ENCODE measurements at regions not wholly inside any gene's neighbourhood (a gene's known extent, or its start where the extent isn't known, plus 50 kb on each side); places are given as distances from the start of the nearest gene placed in this dataset.

DNA sequence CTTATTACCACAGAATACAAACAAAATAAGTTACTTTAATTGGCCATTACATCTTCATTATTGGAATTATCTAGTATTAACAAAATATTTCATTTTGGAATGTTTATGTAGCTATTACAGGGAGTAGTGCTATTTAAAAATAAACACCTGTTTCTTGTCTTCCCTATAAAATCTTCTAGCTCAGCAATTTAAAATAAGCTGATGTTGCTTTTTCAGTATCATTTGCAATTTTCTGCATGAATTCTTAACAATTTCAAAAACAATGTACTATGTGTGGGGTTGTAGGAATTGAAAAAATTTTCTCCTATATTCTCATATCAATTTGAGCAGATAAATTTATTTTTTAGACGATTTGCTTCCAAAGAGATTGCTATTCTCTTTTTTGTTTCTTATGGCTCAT lies 1251.3 kb upstream of the CRIM1 start:
- POLR2A ChIA-PET = no interaction called here
- no peak overlapping the region for H3K9ac ChIP-seq (ENCODE audit: control insufficient read depth, insufficient read depth, low read length)
- H3K9me3 ChIP-seq (replicated peaks; ENCODE audit: control insufficient read depth, insufficient read depth, low read length) = no peaks in the 10 kb centered on the region
- WGBS (ENCODE audit: insufficient coverage, insufficient replicate concordance, low lambda C conversion rate, missing lambda C conversion rate) = 0% methylated on average over 1 of the region's 1 CpG
- CTCF ChIA-PET = no interaction called here
- in situ Hi-C loops (cut with MboI) (no loop called here), intact Hi-C loops (cut with micrococcal nuclease; ENCODE audit: unreplicated experiment) (no loop called here)
- H3K4me1 ChIP-seq (ENCODE audit: control insufficient read depth, insufficient read depth, low read length) = no peaks in the 10 kb centered on the region
- no peak for ATAC-seq
- no peak overlapping the region for H3K27ac ChIP-seq (ENCODE audit: control insufficient read depth, insufficient read depth)
- SMC1A ChIA-PET (ENCODE audit: uncharacterized antibody, unreplicated experiment) = interaction anchor here (1.1 kb wide), 1 partner anchor 15 kb away, joined by 3 read pairs; no protein-coding TSS in a partner anchor
- no peaks in the 10 kb centered on the region for H3K36me3 ChIP-seq (ENCODE audit: control insufficient read depth in 2 of 2, insufficient read depth in 2 of 2, low read length in 1 of 2)
- H2AFZ ChIP-seq (ENCODE audit: control insufficient read depth, low read depth, low read length) = no peak overlapping the region
- BruUV-seq (replicated peaks) = no TSS peak
- H4K20me1 ChIP-seq (ENCODE audit: control insufficient read depth, insufficient read depth) = no peaks in the 10 kb centered on the region
- RAD21 ChIA-PET (ENCODE audit: unreplicated experiment) = no interaction called here
- DNase-seq (ENCODE audit: low read depth, low spot score) = no peak
- FAIRE-seq = no peak
- no peak overlapping the region for H3K4me2 ChIP-seq (ENCODE audit: control insufficient read depth, insufficient read depth)
- no peaks in the 10 kb centered on the region for H3K27me3 ChIP-seq (replicated peaks in 1 of 2; ENCODE audit: control insufficient read depth in 2 of 2, insufficient read depth in 2 of 2, low read length in 1 of 2)
- no peak overlapping the region for H3K4me3 ChIP-seq
- H3K79me2 ChIP-seq (ENCODE audit: control insufficient read depth, insufficient read depth, low read length) = no peaks in the 10 kb centered on the region
- no peak for TF ChIP-seq IRF4 (IDR thresholded peaks at IDR 0.05; ENCODE audit: low read depth, low read length)
- TF ChIP-seq BHLHE40 (IDR thresholded peaks at IDR 0.05; ENCODE audit: borderline replicate concordance in 1 of 2, low read depth in 2 of 2, low read length in 1 of 2) = no peak
- TF ChIP-seq, protein P1, sequence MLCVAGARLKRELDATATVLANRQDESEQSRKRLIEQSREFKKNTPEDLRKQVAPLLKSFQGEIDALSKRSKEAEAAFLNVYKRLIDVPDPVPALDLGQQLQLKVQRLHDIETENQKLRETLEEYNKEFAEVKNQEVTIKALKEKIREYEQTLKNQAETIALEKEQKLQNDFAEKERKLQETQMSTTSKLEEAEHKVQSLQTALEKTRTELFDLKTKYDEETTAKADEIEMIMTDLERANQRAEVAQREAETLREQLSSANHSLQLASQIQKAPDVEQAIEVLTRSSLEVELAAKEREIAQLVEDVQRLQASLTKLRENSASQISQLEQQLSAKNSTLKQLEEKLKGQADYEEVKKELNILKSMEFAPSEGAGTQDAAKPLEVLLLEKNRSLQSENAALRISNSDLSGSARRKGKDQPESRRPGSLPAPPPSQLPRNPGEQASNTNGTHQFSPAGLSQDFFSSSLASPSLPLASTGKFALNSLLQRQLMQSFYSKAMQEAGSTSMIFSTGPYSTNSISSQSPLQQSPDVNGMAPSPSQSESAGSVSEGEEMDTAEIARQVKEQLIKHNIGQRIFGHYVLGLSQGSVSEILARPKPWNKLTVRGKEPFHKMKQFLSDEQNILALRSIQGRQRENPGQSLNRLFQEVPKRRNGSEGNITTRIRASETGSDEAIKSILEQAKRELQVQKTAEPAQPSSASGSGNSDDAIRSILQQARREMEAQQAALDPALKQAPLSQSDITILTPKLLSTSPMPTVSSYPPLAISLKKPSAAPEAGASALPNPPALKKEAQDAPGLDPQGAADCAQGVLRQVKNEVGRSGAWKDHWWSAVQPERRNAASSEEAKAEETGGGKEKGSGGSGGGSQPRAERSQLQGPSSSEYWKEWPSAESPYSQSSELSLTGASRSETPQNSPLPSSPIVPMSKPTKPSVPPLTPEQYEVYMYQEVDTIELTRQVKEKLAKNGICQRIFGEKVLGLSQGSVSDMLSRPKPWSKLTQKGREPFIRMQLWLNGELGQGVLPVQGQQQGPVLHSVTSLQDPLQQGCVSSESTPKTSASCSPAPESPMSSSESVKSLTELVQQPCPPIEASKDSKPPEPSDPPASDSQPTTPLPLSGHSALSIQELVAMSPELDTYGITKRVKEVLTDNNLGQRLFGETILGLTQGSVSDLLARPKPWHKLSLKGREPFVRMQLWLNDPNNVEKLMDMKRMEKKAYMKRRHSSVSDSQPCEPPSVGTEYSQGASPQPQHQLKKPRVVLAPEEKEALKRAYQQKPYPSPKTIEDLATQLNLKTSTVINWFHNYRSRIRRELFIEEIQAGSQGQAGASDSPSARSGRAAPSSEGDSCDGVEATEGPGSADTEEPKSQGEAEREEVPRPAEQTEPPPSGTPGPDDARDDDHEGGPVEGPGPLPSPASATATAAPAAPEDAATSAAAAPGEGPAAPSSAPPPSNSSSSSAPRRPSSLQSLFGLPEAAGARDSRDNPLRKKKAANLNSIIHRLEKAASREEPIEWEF (IDR thresholded peaks at IDR 0.05; ENCODE audit: insufficient replicate concordance, low read depth, low read length) = no peak
- TF ChIP-seq KDM1A (IDR thresholded peaks at IDR 0.05; ENCODE audit: borderline replicate concordance) = no peak
- TF ChIP-seq, protein P2, sequence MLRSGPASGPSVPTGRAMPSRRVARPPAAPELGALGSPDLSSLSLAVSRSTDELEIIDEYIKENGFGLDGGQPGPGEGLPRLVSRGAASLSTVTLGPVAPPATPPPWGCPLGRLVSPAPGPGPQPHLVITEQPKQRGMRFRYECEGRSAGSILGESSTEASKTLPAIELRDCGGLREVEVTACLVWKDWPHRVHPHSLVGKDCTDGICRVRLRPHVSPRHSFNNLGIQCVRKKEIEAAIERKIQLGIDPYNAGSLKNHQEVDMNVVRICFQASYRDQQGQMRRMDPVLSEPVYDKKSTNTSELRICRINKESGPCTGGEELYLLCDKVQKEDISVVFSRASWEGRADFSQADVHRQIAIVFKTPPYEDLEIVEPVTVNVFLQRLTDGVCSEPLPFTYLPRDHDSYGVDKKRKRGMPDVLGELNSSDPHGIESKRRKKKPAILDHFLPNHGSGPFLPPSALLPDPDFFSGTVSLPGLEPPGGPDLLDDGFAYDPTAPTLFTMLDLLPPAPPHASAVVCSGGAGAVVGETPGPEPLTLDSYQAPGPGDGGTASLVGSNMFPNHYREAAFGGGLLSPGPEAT (IDR thresholded peaks at IDR 0.05; ENCODE audit: low read depth) = no peak
- no peak for TF ChIP-seq ZNF622 (IDR thresholded peaks at IDR 0.05)
- no peak for TF ChIP-seq IKZF2 (IDR thresholded peaks at IDR 0.05)
- TF ChIP-seq, protein P3, sequence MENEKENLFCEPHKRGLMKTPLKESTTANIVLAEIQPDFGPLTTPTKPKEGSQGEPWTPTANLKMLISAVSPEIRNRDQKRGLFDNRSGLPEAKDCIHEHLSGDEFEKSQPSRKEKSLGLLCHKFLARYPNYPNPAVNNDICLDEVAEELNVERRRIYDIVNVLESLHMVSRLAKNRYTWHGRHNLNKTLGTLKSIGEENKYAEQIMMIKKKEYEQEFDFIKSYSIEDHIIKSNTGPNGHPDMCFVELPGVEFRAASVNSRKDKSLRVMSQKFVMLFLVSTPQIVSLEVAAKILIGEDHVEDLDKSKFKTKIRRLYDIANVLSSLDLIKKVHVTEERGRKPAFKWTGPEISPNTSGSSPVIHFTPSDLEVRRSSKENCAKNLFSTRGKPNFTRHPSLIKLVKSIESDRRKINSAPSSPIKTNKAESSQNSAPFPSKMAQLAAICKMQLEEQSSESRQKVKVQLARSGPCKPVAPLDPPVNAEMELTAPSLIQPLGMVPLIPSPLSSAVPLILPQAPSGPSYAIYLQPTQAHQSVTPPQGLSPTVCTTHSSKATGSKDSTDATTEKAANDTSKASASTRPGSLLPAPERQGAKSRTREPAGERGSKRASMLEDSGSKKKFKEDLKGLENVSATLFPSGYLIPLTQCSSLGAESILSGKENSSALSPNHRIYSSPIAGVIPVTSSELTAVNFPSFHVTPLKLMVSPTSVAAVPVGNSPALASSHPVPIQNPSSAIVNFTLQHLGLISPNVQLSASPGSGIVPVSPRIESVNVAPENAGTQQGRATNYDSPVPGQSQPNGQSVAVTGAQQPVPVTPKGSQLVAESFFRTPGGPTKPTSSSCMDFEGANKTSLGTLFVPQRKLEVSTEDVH (IDR thresholded peaks at IDR 0.05; ENCODE audit: low read depth, partially characterized antibody) = no peak
- no peak for TF ChIP-seq RCOR1 (conservative IDR thresholded peaks at IDR 0.05; ENCODE audit: low read depth, low read length)
- no peak for TF ChIP-seq MEF2B (IDR thresholded peaks at IDR 0.05; ENCODE audit: partially characterized antibody, poor library complexity, severe bottlenecking)
- TF ChIP-seq, protein P4, sequence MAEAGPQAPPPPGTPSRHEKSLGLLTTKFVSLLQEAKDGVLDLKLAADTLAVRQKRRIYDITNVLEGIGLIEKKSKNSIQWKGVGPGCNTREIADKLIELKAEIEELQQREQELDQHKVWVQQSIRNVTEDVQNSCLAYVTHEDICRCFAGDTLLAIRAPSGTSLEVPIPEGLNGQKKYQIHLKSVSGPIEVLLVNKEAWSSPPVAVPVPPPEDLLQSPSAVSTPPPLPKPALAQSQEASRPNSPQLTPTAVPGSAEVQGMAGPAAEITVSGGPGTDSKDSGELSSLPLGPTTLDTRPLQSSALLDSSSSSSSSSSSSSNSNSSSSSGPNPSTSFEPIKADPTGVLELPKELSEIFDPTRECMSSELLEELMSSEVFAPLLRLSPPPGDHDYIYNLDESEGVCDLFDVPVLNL (IDR thresholded peaks at IDR 0.05; ENCODE audit: low read depth, low read length) = no peak
- TF ChIP-seq CBFB (IDR thresholded peaks at IDR 0.05; ENCODE audit: low read depth) = no peak
- TF ChIP-seq CEBPB (IDR thresholded peaks at IDR 0.05; ENCODE audit: borderline replicate concordance in 1 of 2, low read depth in 2 of 2, low read length in 2 of 2) = no peak
- TF ChIP-seq RAD51 (IDR thresholded peaks at IDR 0.05) = no peak
- TF ChIP-seq SMARCA5 (IDR thresholded peaks at IDR 0.05) = no peak
- TF ChIP-seq DPF2 (IDR thresholded peaks at IDR 0.05) = no peak

All from GM12878 (cell line).